ENCODE measurements at regions not wholly inside any gene's neighbourhood (a gene's known extent, or its start where the extent isn't known, plus 50 kb on each side); places are given as distances from the start of the nearest gene placed in this dataset.

DNA sequence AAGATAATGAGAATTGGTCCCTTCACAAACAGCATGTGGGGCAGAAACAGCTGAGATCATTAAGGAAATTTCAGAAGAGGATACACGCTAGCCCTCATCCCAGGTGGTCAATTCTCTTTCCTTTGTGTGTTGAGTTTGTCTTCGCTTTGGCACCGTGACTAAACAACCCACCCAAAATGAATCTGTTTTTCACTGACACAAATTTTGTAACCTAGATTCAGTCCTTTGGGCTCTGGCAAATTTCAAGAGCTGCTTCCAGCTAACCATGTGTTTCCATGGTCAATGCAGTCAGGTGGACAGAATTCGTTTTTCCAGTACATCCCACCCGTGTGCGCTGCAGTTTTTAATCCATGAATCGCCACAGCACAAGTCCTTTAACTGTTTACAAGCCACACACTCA, 435.4 kb downstream of the WDR72 start:
- DNase-seq (ENCODE audit: low spot score) (no peak), ATAC-seq (ENCODE audit: insufficient number of reproducible peaks, low FRiP score, low read depth) (no peak)
- Histone ChIP-seq H3K27ac (no peak overlapping the region), H3K9me3 (no peaks in the 10 kb centered on the region), H3K4me3 (no peak overlapping the region), H3K4me1 (ENCODE audit: control insufficient read depth in 1 of 2, low read depth in 2 of 2) (no peaks in the 10 kb centered on the region), H3K27me3 (replicated peaks; ENCODE audit: insufficient read depth) (no peaks in the 10 kb centered on the region), H3K36me3 (no peaks in the 10 kb centered on the region)
- TF ChIP-seq, protein P1, sequence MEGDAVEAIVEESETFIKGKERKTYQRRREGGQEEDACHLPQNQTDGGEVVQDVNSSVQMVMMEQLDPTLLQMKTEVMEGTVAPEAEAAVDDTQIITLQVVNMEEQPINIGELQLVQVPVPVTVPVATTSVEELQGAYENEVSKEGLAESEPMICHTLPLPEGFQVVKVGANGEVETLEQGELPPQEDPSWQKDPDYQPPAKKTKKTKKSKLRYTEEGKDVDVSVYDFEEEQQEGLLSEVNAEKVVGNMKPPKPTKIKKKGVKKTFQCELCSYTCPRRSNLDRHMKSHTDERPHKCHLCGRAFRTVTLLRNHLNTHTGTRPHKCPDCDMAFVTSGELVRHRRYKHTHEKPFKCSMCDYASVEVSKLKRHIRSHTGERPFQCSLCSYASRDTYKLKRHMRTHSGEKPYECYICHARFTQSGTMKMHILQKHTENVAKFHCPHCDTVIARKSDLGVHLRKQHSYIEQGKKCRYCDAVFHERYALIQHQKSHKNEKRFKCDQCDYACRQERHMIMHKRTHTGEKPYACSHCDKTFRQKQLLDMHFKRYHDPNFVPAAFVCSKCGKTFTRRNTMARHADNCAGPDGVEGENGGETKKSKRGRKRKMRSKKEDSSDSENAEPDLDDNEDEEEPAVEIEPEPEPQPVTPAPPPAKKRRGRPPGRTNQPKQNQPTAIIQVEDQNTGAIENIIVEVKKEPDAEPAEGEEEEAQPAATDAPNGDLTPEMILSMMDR (IDR thresholded peaks at IDR 0.05): no peak

DNA sequence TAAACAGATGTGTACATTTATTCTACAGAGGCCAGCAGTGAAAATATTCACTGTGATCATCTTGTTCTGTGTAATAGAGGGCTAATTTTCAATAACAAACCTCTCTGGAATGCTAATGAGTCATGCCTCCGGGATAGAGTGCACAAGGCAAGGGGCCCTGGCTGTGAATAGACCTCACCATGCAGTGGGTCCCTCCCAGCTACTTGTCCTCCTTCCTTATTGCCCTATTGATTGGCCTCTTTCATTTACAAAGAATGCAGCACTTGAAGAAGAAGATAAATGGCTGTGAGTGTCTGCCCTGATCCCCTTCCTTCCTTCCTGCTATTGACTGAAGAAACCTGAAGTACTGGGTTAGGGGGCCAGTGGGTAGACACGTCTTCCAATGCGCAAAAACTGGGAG, 436.3 kb downstream of the WDR72 start:
- DNase-seq (ENCODE audit: low spot score) (no peak), ATAC-seq (ENCODE audit: insufficient number of reproducible peaks, low FRiP score, low read depth) (no peak)
- no peaks in the 10 kb centered on the region for H3K36me3 ChIP-seq
- no peaks in the 10 kb centered on the region for H3K9me3 ChIP-seq
- H3K27ac ChIP-seq: no peak overlapping the region
- H3K4me3 ChIP-seq: no peak overlapping the region
- H3K27me3 ChIP-seq (replicated peaks; ENCODE audit: insufficient read depth): no peaks in the 10 kb centered on the region
- H3K4me1 ChIP-seq (ENCODE audit: control insufficient read depth in 1 of 2, low read depth in 2 of 2): no peaks in the 10 kb centered on the region
- TF ChIP-seq, protein P1 (IDR thresholded peaks at IDR 0.05): no peak

DNA sequence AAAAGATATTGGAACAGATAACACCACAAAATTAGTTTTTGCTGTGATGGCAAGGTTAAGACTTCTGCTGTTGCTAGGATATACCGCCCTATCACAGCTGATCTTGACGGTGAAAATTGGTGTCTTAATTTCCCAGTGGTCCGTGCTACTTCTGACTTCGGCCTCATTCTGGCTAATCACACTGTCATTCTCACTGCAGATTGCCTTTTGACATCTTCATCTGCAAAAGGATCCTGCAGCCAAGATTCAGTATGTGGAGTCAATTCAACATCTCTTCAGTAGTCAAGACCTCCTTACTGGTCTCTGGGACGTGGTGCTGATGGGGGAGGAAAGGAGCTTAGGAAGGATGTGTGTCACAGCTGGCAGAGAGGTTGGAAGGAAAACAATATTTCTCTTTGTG, 438.6 kb downstream of the WDR72 start:
- Histone ChIP-seq H3K27me3 (replicated peaks; ENCODE audit: insufficient read depth) (no peaks in the 10 kb centered on the region), H3K4me3 (no peak overlapping the region), H3K36me3 (no peaks in the 10 kb centered on the region), H3K9me3 (no peaks in the 10 kb centered on the region), H3K27ac (no peak overlapping the region), H3K4me1 (ENCODE audit: control insufficient read depth in 1 of 2, low read depth in 2 of 2) (no peaks in the 10 kb centered on the region)
- DNase-seq (ENCODE audit: low spot score) (no peak), ATAC-seq (ENCODE audit: insufficient number of reproducible peaks, low FRiP score, low read depth) (no peak)
- TF ChIP-seq, protein P1 (IDR thresholded peaks at IDR 0.05): no peak

DNA sequence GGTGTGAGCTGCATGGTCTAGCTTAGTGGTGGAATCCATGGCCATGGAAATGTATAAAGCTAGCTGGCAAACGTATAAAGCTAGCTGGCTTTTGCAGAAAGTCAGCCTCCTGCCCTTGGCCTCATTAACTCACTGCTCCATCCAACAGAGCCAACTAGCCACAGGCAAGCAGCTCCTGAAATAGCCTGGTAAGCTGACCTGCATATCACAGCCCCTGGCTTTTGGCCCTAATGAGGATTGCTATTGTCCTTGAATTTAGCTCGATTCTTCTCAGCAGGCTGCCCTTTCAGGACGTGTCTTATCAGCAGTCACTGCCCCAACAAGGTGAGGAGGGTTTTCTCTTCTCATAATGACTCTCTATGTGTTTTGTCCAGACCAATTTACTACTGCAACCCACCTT, 446.8 kb downstream of the WDR72 start:
- Histone ChIP-seq H3K9me3 (no peaks in the 10 kb centered on the region), H3K27me3 (replicated peaks; ENCODE audit: insufficient read depth) (no peaks in the 10 kb centered on the region), H3K27ac (no peak overlapping the region), H3K4me3 (no peak overlapping the region), H3K36me3 (no peaks in the 10 kb centered on the region), H3K4me1 (ENCODE audit: control insufficient read depth in 1 of 2, low read depth in 2 of 2) (no peaks in the 10 kb centered on the region)
- TF ChIP-seq, protein P1 (IDR thresholded peaks at IDR 0.05): no peak
- DNase-seq (ENCODE audit: low spot score) (no peak), ATAC-seq (ENCODE audit: insufficient number of reproducible peaks, low FRiP score, low read depth) (no peak)

DNA sequence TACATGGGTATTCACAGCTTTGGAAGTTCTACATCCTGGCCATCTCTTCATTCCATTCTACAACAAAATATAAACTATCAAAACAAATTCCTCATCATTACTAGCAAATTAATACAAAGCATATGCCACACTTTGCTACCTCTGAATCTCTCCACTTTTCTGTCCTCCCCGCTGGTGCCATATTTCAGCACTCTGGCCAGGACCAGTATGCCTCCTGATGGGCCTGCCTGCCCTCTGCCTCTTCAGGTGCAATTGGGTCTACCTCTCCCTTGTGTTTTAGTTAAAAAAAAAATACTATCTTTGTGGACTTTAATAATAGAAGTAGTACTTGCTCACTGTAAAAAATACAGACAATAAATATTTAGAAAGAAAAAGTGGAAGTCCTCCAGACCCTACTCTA, 448.8 kb downstream of the WDR72 start:
- Histone ChIP-seq H3K36me3 (no peaks in the 10 kb centered on the region), H3K4me3 (no peak overlapping the region), H3K4me1 (ENCODE audit: control insufficient read depth in 1 of 2, low read depth in 2 of 2) (no peaks in the 10 kb centered on the region), H3K9me3 (no peaks in the 10 kb centered on the region), H3K27ac (no peak overlapping the region), H3K27me3 (replicated peaks; ENCODE audit: insufficient read depth) (no peaks in the 10 kb centered on the region)
- DNase-seq (ENCODE audit: low spot score) (no peak), ATAC-seq (ENCODE audit: insufficient number of reproducible peaks, low FRiP score, low read depth) (no peak)
- TF ChIP-seq, protein P1 (IDR thresholded peaks at IDR 0.05): no peak

All from thoracic aorta (tissue), 2 donors.